ENCODE measurements at regions not wholly inside any gene's neighbourhood (a gene's known extent, or its start where the extent isn't known, plus 50 kb on each side); places are given as distances from the start of the nearest gene placed in this dataset.

- TF ChIP-seq CTCF (conservative IDR thresholded peaks at IDR 0.05; ENCODE audit: low read depth, low read length) (no peak), EZH2 (IDR thresholded peaks at IDR 0.05; ENCODE audit: low read length, unreplicated experiment) (no peak)
Observed at GRCh38 chr1:8107897-8108296, 81.8 kb upstream of the ERRFI1 start.
